ENCODE measurements at regions not wholly inside any gene's neighbourhood (a gene's known extent, or its start where the extent isn't known, plus 50 kb on each side); places are given as distances from the start of the nearest gene placed in this dataset.

DNA sequence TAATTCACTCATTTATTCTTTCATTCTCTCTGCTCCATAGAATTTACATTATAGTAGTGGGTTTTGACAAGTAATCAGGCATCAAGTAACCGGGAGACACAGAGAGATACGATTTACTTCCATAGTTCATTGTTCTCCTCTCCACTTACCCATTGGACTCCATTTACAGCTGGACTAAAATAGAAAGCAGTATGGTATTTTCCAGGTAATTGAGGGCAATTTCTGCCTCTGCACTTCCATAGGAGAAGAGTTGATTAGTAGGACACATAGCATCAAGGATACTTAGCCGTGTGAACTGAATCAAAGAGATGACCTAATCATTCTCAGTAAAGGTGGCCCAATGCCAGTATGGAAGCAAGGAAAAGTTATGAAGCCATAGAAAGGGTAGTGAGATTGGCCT lies 244.4 kb downstream of the COX7C start:
- no peak overlapping the region for H3K23ac ChIP-seq (ENCODE audit: low read depth, low read length)
- no peak for DNase-seq
- H2AFZ ChIP-seq (replicated peaks; ENCODE audit: low read length, poor library complexity), result no peak overlapping the region
- H3K4me1 ChIP-seq (ENCODE audit: control insufficient read depth, insufficient read depth, low read length), result no peaks in the 10 kb centered on the region
- no peak overlapping the region for H4K91ac ChIP-seq (ENCODE audit: insufficient read depth, low read depth, low read length)
- CTCF ChIA-PET, result no interaction called here
- no peak overlapping the region for H3K4me2 ChIP-seq (ENCODE audit: low read depth, low read length)
- no peak overlapping the region for H3K4me3 ChIP-seq (ENCODE audit: insufficient read depth, low read depth, low read length)
- H3K79me1 ChIP-seq (ENCODE audit: low read depth in 1 of 2, low read length in 2 of 2), result no peaks in the 10 kb centered on the region
- H3K4ac ChIP-seq (ENCODE audit: low read depth, low read length), result no peak overlapping the region
- WGBS, 2 experiments (ENCODE audit: extremely low coverage in 2 of 2, insufficient read length in 1 of 2), result no CpG with 5 or more reads among the region's 3 CpGs
- H2BK15ac ChIP-seq (ENCODE audit: low read depth, low read length), result no peak overlapping the region
- no peak overlapping the region for H4K8ac ChIP-seq (ENCODE audit: low read depth in 2 of 2, low read length in 2 of 2)
- no peak overlapping the region for H3K9ac ChIP-seq (ENCODE audit: low read depth, low read length)
- BruUV-seq (replicated peaks), result no TSS peak
- TF ChIP-seq POLR2A (IDR thresholded peaks at IDR 0.05; ENCODE audit: low read depth, low read length) (no peak), NFE2L2 (IDR thresholded peaks at IDR 0.05; ENCODE audit: low read depth, low read length) (no peak), MAZ (IDR thresholded peaks at IDR 0.05; ENCODE audit: borderline replicate concordance, low read depth, low read length) (no peak), RFX5 (IDR thresholded peaks at IDR 0.05; ENCODE audit: low read depth, low read length) (no peak), CHD1 (IDR thresholded peaks at IDR 0.05; ENCODE audit: low read depth, low read length) (no peak), RCOR1 (IDR thresholded peaks at IDR 0.05; ENCODE audit: insufficient replicate concordance, low read length) (no peak), CEBPB (IDR thresholded peaks at IDR 0.05; ENCODE audit: low read depth, low read length) (no peak), FOS (IDR thresholded peaks at IDR 0.05; ENCODE audit: low read depth, low read length) (no peak)
- TF ChIP-seq, protein P1, sequence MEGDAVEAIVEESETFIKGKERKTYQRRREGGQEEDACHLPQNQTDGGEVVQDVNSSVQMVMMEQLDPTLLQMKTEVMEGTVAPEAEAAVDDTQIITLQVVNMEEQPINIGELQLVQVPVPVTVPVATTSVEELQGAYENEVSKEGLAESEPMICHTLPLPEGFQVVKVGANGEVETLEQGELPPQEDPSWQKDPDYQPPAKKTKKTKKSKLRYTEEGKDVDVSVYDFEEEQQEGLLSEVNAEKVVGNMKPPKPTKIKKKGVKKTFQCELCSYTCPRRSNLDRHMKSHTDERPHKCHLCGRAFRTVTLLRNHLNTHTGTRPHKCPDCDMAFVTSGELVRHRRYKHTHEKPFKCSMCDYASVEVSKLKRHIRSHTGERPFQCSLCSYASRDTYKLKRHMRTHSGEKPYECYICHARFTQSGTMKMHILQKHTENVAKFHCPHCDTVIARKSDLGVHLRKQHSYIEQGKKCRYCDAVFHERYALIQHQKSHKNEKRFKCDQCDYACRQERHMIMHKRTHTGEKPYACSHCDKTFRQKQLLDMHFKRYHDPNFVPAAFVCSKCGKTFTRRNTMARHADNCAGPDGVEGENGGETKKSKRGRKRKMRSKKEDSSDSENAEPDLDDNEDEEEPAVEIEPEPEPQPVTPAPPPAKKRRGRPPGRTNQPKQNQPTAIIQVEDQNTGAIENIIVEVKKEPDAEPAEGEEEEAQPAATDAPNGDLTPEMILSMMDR (conservative IDR thresholded peaks at IDR 0.05; ENCODE audit: low read depth, low read length), result no peak
- TF ChIP-seq, protein P2, sequence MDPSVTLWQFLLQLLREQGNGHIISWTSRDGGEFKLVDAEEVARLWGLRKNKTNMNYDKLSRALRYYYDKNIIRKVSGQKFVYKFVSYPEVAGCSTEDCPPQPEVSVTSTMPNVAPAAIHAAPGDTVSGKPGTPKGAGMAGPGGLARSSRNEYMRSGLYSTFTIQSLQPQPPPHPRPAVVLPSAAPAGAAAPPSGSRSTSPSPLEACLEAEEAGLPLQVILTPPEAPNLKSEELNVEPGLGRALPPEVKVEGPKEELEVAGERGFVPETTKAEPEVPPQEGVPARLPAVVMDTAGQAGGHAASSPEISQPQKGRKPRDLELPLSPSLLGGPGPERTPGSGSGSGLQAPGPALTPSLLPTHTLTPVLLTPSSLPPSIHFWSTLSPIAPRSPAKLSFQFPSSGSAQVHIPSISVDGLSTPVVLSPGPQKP (IDR thresholded peaks at IDR 0.05; ENCODE audit: borderline replicate concordance, low read depth, low read length), result no peak
- TF ChIP-seq, protein P3, sequence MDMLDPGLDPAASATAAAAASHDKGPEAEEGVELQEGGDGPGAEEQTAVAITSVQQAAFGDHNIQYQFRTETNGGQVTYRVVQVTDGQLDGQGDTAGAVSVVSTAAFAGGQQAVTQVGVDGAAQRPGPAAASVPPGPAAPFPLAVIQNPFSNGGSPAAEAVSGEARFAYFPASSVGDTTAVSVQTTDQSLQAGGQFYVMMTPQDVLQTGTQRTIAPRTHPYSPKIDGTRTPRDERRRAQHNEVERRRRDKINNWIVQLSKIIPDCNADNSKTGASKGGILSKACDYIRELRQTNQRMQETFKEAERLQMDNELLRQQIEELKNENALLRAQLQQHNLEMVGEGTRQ (IDR thresholded peaks at IDR 0.05; ENCODE audit: low read depth, low read length), result no peak
- in situ Hi-C loops (cut with MboI; ENCODE audit: low sequenced_read_pairs) (no loop called here), dilution Hi-C loops (cut with HindIII; ENCODE audit: low sequenced_read_pairs, unreplicated experiment) (no loop called here), intact Hi-C loops (cut with micrococcal nuclease) (no loop called here)
- no peak overlapping the region for H3K18ac ChIP-seq (ENCODE audit: low read depth, low read length)
- no peaks in the 10 kb centered on the region for H3K9me1 ChIP-seq (ENCODE audit: insufficient read depth, low read length)
- no peak overlapping the region for H4K5ac ChIP-seq (ENCODE audit: low read depth, low read length)
- H3K27ac ChIP-seq (ENCODE audit: insufficient read depth, low read length), result no peak overlapping the region
- POLR2A ChIA-PET (ENCODE audit: unreplicated experiment), result no interaction called here
- no peaks in the 10 kb centered on the region for H3K27me3 ChIP-seq (ENCODE audit: control insufficient read depth, insufficient read depth, low read length)
- H4K20me1 ChIP-seq (ENCODE audit: insufficient read depth, low read length), result no peaks in the 10 kb centered on the region
- H2BK120ac ChIP-seq (ENCODE audit: low read depth, low read length), result no peak overlapping the region
- no peaks in the 10 kb centered on the region for H3K9me3 ChIP-seq (ENCODE audit: control insufficient read depth, insufficient read depth, low read length)
- no peaks in the 10 kb centered on the region for H3K36me3 ChIP-seq (ENCODE audit: control insufficient read depth, insufficient read depth, low read length)
- H2AK5ac ChIP-seq (ENCODE audit: low read depth, low read length), result no peak overlapping the region
- H2BK5ac ChIP-seq (ENCODE audit: low read depth, low read length, poor library complexity, severe bottlenecking), result no peak overlapping the region
- no peak overlapping the region for H2BK20ac ChIP-seq (ENCODE audit: low read depth, low read length)
- ATAC-seq (ENCODE audit: low read depth), result no peak
- H3K56ac ChIP-seq (ENCODE audit: extremely low read depth, insufficient read depth, low read length), result no peak overlapping the region
- no peak overlapping the region for H3K14ac ChIP-seq (replicated peaks; ENCODE audit: low read depth, low read length)
- H2AK9ac ChIP-seq (replicated peaks; ENCODE audit: low read depth, low read length, poor library complexity), result no peak overlapping the region
